ENCODE measurements at regions not wholly inside any gene's neighbourhood (a gene's known extent, or its start where the extent isn't known, plus 50 kb on each side); places are given as distances from the start of the nearest gene placed in this dataset.

- H3K4me3 Mint-ChIP-seq, result no peak overlapping the region
- no peaks in the 10 kb centered on the region for H3K4me1 Mint-ChIP-seq (ENCODE audit: low read depth)
- H3K36me3 Mint-ChIP-seq (ENCODE audit: low read depth), result no peaks in the 10 kb centered on the region
- no peaks in the 10 kb centered on the region for H3K9me3 Mint-ChIP-seq
- no peak for TF ChIP-seq CTCF (IDR thresholded peaks at IDR 0.05)
- CTCF ChIA-PET, result no interaction called here
- Histone ChIP-seq H3K4me1 (ENCODE audit: insufficient read depth, low read length) (no peaks in the 10 kb centered on the region), H3K36me3 (ENCODE audit: insufficient read depth, low read length) (no peaks in the 10 kb centered on the region), H3K4me3 (ENCODE audit: low read length) (no peak overlapping the region), H3K27me3 (ENCODE audit: control insufficient read depth in 1 of 2, insufficient read depth in 2 of 2, low read length in 2 of 2) (peaks cover 3 to 7% of the 10 kb centered on the region in 2 experiments), H3K27ac (ENCODE audit: low read depth in 1 of 2, low read length in 2 of 2) (no peak overlapping the region), H3K9me3 (ENCODE audit: control insufficient read depth in 1 of 2, insufficient read depth in 1 of 2, low read length in 2 of 2) (no peaks in the 10 kb centered on the region)
- no peak overlapping the region for H3K27ac Mint-ChIP-seq
- intact Hi-C loops (cut with DNase I, micrococcal nuclease), result no loop called here
- POLR2A ChIA-PET, result no interaction called here
- peaks cover 48% of the 10 kb centered on the region for H3K27me3 Mint-ChIP-seq
- DNase-seq, result peak in 2 of 14 experiments; percentile 19 to 34
- ATAC-seq (ENCODE audit: poor library complexity), result no peak
These were observed 103.9 kb upstream of the SMIM23 start for GRCh38 chr5:171681677-171682076.

- intact Hi-C loops (cut with DNase I, micrococcal nuclease), result no loop called here
- Mint-ChIP-seq H3K4me3 (no peak overlapping the region), H3K27me3 (peaks cover 39% of the 10 kb centered on the region), H3K36me3 (ENCODE audit: low read depth) (no peaks in the 10 kb centered on the region), H3K4me1 (ENCODE audit: low read depth) (no peaks in the 10 kb centered on the region), H3K27ac (no peak overlapping the region), H3K9me3 (no peaks in the 10 kb centered on the region)
- no peaks in the 10 kb centered on the region for H3K9me3 ChIP-seq (ENCODE audit: control insufficient read depth in 1 of 2, insufficient read depth in 1 of 2, low read length in 2 of 2)
- H3K4me3 ChIP-seq (ENCODE audit: low read length), result no peak overlapping the region
- H3K27me3 ChIP-seq (ENCODE audit: control insufficient read depth in 1 of 2, insufficient read depth in 2 of 2, low read length in 2 of 2), result peaks cover 3 to 7% of the 10 kb centered on the region in 2 experiments
- ChIA-PET CTCF (no interaction called here), POLR2A (no interaction called here)
- no peaks in the 10 kb centered on the region for H3K36me3 ChIP-seq (ENCODE audit: insufficient read depth, low read length)
- H3K4me1 ChIP-seq (ENCODE audit: insufficient read depth, low read length), result no peaks in the 10 kb centered on the region
- H3K27ac ChIP-seq (ENCODE audit: low read depth in 1 of 2, low read length in 2 of 2), result no peak overlapping the region
- ATAC-seq (ENCODE audit: poor library complexity) (no peak), DNase-seq (no peak)
- no peak for TF ChIP-seq CTCF (IDR thresholded peaks at IDR 0.05)
These were observed 102.8 kb upstream of the SMIM23 start for GRCh38 chr5:171682801-171683200.

- ATAC-seq (ENCODE audit: poor library complexity), result no peak
- H3K27me3 Mint-ChIP-seq, result peaks cover 37% of the 10 kb centered on the region
- ChIA-PET CTCF (no interaction called here), POLR2A (no interaction called here)
- H3K9me3 ChIP-seq (ENCODE audit: control insufficient read depth in 1 of 2, insufficient read depth in 1 of 2, low read length in 2 of 2), result peaks cover 0 to 5% of the 10 kb centered on the region in 2 experiments
- peaks cover 3 to 7% of the 10 kb centered on the region in 2 experiments for H3K27me3 ChIP-seq (ENCODE audit: control insufficient read depth in 1 of 2, insufficient read depth in 2 of 2, low read length in 2 of 2)
- no peaks in the 10 kb centered on the region for H3K4me1 Mint-ChIP-seq (ENCODE audit: low read depth)
- H3K27ac Mint-ChIP-seq, result no peak overlapping the region
- TF ChIP-seq CTCF (IDR thresholded peaks at IDR 0.05), result no peak
- intact Hi-C loops (cut with DNase I, micrococcal nuclease), result no loop called here
- no peaks in the 10 kb centered on the region for H3K4me1 ChIP-seq (ENCODE audit: insufficient read depth, low read length)
- no peak overlapping the region for H3K4me3 ChIP-seq (ENCODE audit: low read length)
- no peaks in the 10 kb centered on the region for H3K36me3 ChIP-seq (ENCODE audit: insufficient read depth, low read length)
- H3K4me3 Mint-ChIP-seq, result no peak overlapping the region
- no peak overlapping the region for H3K27ac ChIP-seq (ENCODE audit: low read depth in 1 of 2, low read length in 2 of 2)
- H3K9me3 Mint-ChIP-seq, result no peaks in the 10 kb centered on the region
- no peak for DNase-seq
- no peaks in the 10 kb centered on the region for H3K36me3 Mint-ChIP-seq (ENCODE audit: low read depth)
These were observed 101.4 kb upstream of the SMIM23 start for GRCh38 chr5:171684169-171684568.

Data from CD4-positive, alpha-beta T cell (primary cell).